ENCODE measurements at regions not wholly inside any gene's neighbourhood (a gene's known extent, or its start where the extent isn't known, plus 50 kb on each side); places are given as distances from the start of the nearest gene placed in this dataset.
"Not testable (repeated sequence)": the region's sequence is repeated elsewhere in the genome, so short reads cannot be mapped to it uniquely, and the experiment has no call there.

DNA sequence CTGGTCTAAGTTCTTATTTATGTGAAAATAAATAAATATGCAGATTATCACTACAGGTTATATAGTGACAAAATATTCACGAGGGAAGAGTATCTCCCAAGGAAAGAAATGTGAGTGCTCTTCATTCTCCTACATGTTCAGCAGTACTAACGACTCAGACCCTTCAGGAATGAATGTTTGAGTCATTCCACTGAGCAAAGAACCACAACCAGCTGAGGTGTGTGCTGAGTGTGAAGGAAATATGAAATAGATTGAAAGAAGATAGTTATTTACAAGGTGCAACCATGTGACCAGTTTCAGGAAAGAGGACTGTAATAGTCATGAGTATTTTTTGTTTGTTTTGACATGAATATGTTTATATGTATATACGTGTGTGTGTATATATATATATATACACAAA, 228.7 kb downstream of the TUSC1 start:
- Mint-ChIP-seq H3K27ac (no peak overlapping the region), H3K4me3 (no peak overlapping the region), H3K36me3 (ENCODE audit: low read depth) (no peaks in the 10 kb centered on the region), H3K9me3 (peaks cover 5% of the 10 kb centered on the region), H3K4me1 (ENCODE audit: low read depth) (no peaks in the 10 kb centered on the region), H3K27me3 (no peaks in the 10 kb centered on the region)
- no peak for TF ChIP-seq CTCF (IDR thresholded peaks at IDR 0.05)
- DNase-seq (no peak), ATAC-seq (no peak)
- intact Hi-C loops (cut with micrococcal nuclease), result no loop called here
- ChIA-PET CTCF (no interaction called here), POLR2A (no interaction called here)

DNA sequence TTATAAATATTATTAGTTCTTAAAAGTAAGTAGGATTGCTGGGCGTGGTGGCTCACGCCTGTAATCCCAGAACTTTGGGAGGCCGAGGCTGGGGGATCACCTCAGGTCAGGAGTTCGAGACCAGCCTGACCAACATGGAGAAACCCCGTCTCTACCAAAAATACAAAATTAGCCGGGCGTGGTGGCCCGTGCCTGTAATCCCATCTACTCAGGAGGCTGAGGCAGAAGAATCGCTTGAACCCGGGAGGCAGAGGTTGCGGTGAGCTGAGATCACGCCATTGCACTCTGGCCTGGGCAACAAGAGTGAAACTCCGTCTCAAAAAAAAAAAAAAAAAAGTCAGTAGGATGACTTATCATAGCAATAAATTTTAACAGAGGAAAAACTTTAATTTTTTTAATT, 232.5 kb downstream of the TUSC1 start:
- POLR2A ChIA-PET; ATAC-seq; CTCF ChIA-PET; H3K9me3 Mint-ChIP-seq; H3K27me3 Mint-ChIP-seq; DNase-seq; intact Hi-C loops (cut with micrococcal nuclease); H3K27ac Mint-ChIP-seq; H3K4me3 Mint-ChIP-seq; H3K36me3 Mint-ChIP-seq (ENCODE audit: low read depth); H3K4me1 Mint-ChIP-seq (ENCODE audit: low read depth): not testable (repeated sequence)

DNA sequence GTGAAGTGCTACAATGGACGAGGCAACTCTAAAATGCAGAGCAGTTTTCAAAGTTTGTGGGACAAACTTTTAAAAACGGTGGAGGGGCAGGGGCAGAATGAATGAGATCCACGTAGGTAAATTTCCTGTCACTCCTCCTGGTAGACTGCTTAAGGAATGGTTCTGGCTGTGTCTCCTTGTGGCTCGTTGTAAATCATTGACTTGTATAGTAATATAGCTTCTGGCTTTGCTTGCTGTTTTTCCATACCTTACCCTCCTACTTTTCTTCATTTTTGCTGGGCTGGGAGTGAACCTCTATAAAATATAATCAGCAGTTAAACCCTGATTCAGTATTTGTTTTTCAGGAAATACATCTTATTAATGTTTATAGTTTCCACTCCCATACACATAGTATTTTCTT, 235.7 kb downstream of the TUSC1 start:
- no peak overlapping the region for H3K4me3 Mint-ChIP-seq
- ChIA-PET POLR2A (no interaction called here), CTCF (no interaction called here)
- no peaks in the 10 kb centered on the region for H3K4me1 Mint-ChIP-seq (ENCODE audit: low read depth)
- no peaks in the 10 kb centered on the region for H3K27me3 Mint-ChIP-seq
- DNase-seq, result no peak
- no peak for TF ChIP-seq CTCF (IDR thresholded peaks at IDR 0.05)
- no peak overlapping the region for H3K27ac Mint-ChIP-seq
- intact Hi-C loops (cut with micrococcal nuclease), result no loop called here
- peaks cover 7% of the 10 kb centered on the region for H3K9me3 Mint-ChIP-seq
- ATAC-seq, result no peak
- no peaks in the 10 kb centered on the region for H3K36me3 Mint-ChIP-seq (ENCODE audit: low read depth)

DNA sequence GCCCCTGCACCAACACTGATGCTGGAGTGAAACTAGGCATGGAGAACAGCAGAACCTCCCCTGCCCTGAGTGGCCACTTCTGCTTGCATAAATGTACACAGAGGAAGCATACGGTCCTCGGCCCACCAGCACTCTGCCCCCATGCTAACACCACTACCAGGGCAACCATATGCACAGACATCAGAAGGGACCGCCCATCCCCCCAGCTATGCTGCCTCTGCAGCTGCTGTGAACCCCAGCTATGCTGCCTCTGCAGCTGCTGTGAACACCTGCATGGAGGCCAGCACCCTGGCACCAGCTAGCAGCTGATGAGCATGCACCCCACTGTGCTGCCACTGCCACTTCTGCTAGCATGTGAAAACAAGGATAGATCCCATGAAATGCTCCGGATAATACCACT, 250.3 kb downstream of the TUSC1 start:
- Mint-ChIP-seq H3K4me1 (ENCODE audit: low read depth) (no peaks in the 10 kb centered on the region), H3K36me3 (ENCODE audit: low read depth) (no peaks in the 10 kb centered on the region), H3K27me3 (no peaks in the 10 kb centered on the region), H3K27ac (no peak overlapping the region), H3K4me3 (no peak overlapping the region), H3K9me3 (peaks cover 43% of the 10 kb centered on the region)
- no peak for DNase-seq
- ATAC-seq, result no peak
- intact Hi-C loops (cut with micrococcal nuclease), result no loop called here
- ChIA-PET POLR2A (no interaction called here), CTCF (no interaction called here)
- TF ChIP-seq CTCF (IDR thresholded peaks at IDR 0.05), result no peak

DNA sequence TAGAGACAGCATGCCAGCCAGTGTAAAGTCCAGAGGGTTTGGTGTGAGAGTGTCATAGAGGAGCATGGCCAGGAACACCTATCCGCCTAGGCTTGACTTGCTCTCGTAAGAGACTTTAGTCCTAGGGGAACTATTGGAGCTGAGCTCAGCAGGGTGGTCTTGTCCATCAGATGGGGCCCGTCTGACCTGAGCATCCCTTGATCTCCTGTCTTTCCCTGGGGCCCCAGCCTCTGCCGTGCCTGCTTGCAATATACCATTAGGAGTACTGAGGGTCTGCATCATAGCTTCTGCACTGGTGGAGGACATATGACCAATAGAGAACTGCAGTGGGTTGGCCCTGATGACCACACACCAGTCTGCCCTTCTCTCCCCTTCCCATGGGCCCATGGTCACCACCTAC, 251.0 kb downstream of the TUSC1 start:
- peaks cover 44% of the 10 kb centered on the region for H3K9me3 Mint-ChIP-seq
- no peaks in the 10 kb centered on the region for H3K27me3 Mint-ChIP-seq
- no peaks in the 10 kb centered on the region for H3K4me1 Mint-ChIP-seq (ENCODE audit: low read depth)
- POLR2A ChIA-PET, result no interaction called here
- no peaks in the 10 kb centered on the region for H3K36me3 Mint-ChIP-seq (ENCODE audit: low read depth)
- ATAC-seq (no peak), DNase-seq (no peak)
- CTCF ChIA-PET, result no interaction called here
- no peak for TF ChIP-seq CTCF (IDR thresholded peaks at IDR 0.05)
- no peak overlapping the region for H3K27ac Mint-ChIP-seq
- H3K4me3 Mint-ChIP-seq, result no peak overlapping the region
- intact Hi-C loops (cut with micrococcal nuclease), result no loop called here

DNA sequence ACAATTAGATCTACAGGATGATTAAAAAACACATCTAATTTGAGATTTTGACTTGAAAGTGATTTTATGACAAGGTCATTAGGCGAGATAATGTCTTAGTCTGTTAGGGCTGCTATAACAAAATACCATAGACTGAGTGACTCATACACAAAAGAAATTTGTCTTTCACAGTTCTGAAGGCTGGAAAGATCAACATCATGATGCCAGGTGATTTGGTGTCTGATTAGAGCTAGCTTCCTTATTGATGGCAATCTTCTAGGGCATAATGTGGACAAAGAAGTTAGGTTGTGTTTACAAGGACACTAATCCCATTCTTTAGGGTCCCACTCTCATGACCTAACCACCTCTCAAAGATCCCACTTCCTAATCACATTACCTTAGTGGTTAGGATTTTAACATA, 256.7 kb downstream of the TUSC1 start:
- H3K27me3 Mint-ChIP-seq, result no peaks in the 10 kb centered on the region
- DNase-seq, result no peak
- POLR2A ChIA-PET, result no interaction called here
- no peak overlapping the region for H3K4me3 Mint-ChIP-seq
- intact Hi-C loops (cut with micrococcal nuclease), result no loop called here
- no peak for TF ChIP-seq CTCF (IDR thresholded peaks at IDR 0.05)
- no peaks in the 10 kb centered on the region for H3K36me3 Mint-ChIP-seq (ENCODE audit: low read depth)
- H3K27ac Mint-ChIP-seq, result no peak overlapping the region
- no peaks in the 10 kb centered on the region for H3K4me1 Mint-ChIP-seq (ENCODE audit: low read depth)
- CTCF ChIA-PET, result no interaction called here
- ATAC-seq, result no peak
- peaks cover 20% of the 10 kb centered on the region for H3K9me3 Mint-ChIP-seq

Data from activated CD8-positive, alpha-beta T cell treated with anti-CD3 and anti-CD28 coated beads for 36 hours (primary cell).